Gastrocnemius medialis (tissue), 4 donors: ENCODE measurements at regions not wholly inside any gene's neighbourhood (a gene's known extent, or its start where the extent isn't known, plus 50 kb on each side); places are given as distances from the start of the nearest gene placed in this dataset.

Source experiments
- POLR2A ChIP-seq, 2 donors: fragments of 450-650 bp; IDR thresholded peaks; one replicate each; pipeline ENCODE4 v1.6.1; 2017; ENCODE audit warnings: antibody characterized with exemption in 2 of 2, mild to moderate bottlenecking in 2 of 2, moderate library complexity in 2 of 2
- TF ChIP-seq, protein P1 (sequence below), 5 experiments: fragments of 450-650 bp in 3 of 5; fragments of 200-600 bp in 2 of 5; sonication (generic) in 2 of 5; IDR thresholded peaks in 4 of 5; conservative IDR thresholded peaks in 1 of 5; 1 replicate in 4 of 5; 2 replicates in 1 of 5; pipeline ENCODE4 v1.5.1; 2016 to 2019; ENCODE audit warnings: antibody characterized with exemption in 5 of 5, mild to moderate bottlenecking in 3 of 5, moderate library complexity in 3 of 5

GRCh38 chr6:51339728-51340127, 521.1 kb downstream of the TFAP2B start:
- TF ChIP-seq, protein P1, sequence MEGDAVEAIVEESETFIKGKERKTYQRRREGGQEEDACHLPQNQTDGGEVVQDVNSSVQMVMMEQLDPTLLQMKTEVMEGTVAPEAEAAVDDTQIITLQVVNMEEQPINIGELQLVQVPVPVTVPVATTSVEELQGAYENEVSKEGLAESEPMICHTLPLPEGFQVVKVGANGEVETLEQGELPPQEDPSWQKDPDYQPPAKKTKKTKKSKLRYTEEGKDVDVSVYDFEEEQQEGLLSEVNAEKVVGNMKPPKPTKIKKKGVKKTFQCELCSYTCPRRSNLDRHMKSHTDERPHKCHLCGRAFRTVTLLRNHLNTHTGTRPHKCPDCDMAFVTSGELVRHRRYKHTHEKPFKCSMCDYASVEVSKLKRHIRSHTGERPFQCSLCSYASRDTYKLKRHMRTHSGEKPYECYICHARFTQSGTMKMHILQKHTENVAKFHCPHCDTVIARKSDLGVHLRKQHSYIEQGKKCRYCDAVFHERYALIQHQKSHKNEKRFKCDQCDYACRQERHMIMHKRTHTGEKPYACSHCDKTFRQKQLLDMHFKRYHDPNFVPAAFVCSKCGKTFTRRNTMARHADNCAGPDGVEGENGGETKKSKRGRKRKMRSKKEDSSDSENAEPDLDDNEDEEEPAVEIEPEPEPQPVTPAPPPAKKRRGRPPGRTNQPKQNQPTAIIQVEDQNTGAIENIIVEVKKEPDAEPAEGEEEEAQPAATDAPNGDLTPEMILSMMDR (IDR thresholded peaks at IDR 0.05 in 4 of 5, conservative IDR thresholded peaks at IDR 0.05 in 1 of 5): no peak
- TF ChIP-seq POLR2A (IDR thresholded peaks at IDR 0.05): no peak
